H4 (cell line): ENCODE measurements at regions not wholly inside any gene's neighbourhood (a gene's known extent, or its start where the extent isn't known, plus 50 kb on each side); places are given as distances from the start of the nearest gene placed in this dataset.
"Not testable (repeated sequence)": the region's sequence is repeated elsewhere in the genome, so short reads cannot be mapped to it uniquely, and the experiment has no call there.

Experiments
- DNase-seq: peaks from one replicate; pipeline ENCODE4 v3.0.0-alpha.2; 2015; ENCODE audit warnings: low spot score

- no peak for DNase-seq
Measured at GRCh38 chr12:46945591-46945990, 119.8 kb upstream of the SLC38A4 start.

GRCh38 chr12:46946137-46946536, 120.3 kb upstream of the SLC38A4 start:
- DNase-seq, result no peak

GRCh38 chr12:46948936-46949545, 123.2 kb upstream of the SLC38A4 start:
- DNase-seq, result no peak

- DNase-seq, result no peak
Measured at GRCh38 chr12:46950094-46950493, 124.3 kb upstream of the SLC38A4 start.

GRCh38 chr12:46952880-46953483, 126.4 kb upstream of the PCED1B start:
- no peak for DNase-seq

GRCh38 chr12:46956451-46957035, 122.9 kb upstream of the PCED1B start:
- DNase-seq, result no peak

- no peak for DNase-seq
Measured at GRCh38 chr12:46958053-46958452, 121.4 kb upstream of the PCED1B start.

- DNase-seq, result no peak
Measured at GRCh38 chr12:46958599-46959290, 120.7 kb upstream of the PCED1B start.

GRCh38 chr12:46959502-46959901, 119.9 kb upstream of the PCED1B start:
- DNase-seq, result peak; percentile 42

GRCh38 chr12:46960681-46961080, 118.7 kb upstream of the PCED1B start:
- no peak for DNase-seq

- no peak for DNase-seq
Measured at GRCh38 chr12:46963191-46963590, 116.2 kb upstream of the PCED1B start.

- peak; percentile 14 for DNase-seq
Measured at GRCh38 chr12:46963977-46964971, 115.1 kb upstream of the PCED1B start.

GRCh38 chr12:46965137-46965536, 114.3 kb upstream of the PCED1B start:
- DNase-seq, result no peak

GRCh38 chr12:46965880-46966279, 113.5 kb upstream of the PCED1B start:
- DNase-seq, result no peak

- DNase-seq, result no peak
Measured at GRCh38 chr12:46970636-46971035, 108.8 kb upstream of the PCED1B start.

GRCh38 chr12:46973937-46974336, 105.5 kb upstream of the PCED1B start:
- not testable (repeated sequence) for DNase-seq

- no peak for DNase-seq
Measured at GRCh38 chr12:46977871-46978375, 101.5 kb upstream of the PCED1B start.

- no peak for DNase-seq
Measured at GRCh38 chr12:46981622-46982021, 97.8 kb upstream of the PCED1B start.

- no peak for DNase-seq
Measured at GRCh38 chr12:46982629-46983392, 96.6 kb upstream of the PCED1B start.

- no peak for DNase-seq
Measured at GRCh38 chr12:46983393-46983793, 96.0 kb upstream of the PCED1B start.
